ENCODE measurements at regions not wholly inside any gene's neighbourhood (a gene's known extent, or its start where the extent isn't known, plus 50 kb on each side); places are given as distances from the start of the nearest gene placed in this dataset.

DNA sequence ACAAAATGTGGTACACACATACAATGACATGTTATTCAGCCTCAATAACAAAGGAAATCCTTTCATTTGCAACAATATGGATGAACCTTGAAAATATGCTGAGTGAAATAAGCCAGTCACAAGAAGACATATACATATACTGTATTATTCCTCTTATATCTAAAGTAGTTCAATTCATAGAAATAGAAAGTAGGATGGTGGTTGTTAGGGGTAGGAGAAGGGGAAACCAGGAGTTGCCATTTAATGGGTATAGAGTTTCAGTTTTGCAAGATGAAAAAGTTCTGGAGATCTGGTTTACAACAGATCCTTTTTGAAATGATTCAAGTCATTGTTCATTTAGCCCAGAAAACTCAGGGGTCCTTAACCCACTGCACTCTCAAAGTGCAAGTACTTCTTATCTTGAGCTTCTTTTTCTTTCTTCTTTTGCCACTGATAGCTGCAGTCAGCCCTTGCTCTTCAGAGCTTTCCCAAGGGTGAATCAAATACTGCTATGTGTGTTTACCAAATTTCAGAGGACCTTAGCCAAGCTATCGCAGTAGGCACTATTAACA lies 208.0 kb upstream of the EOMES start:
- no peak overlapping the region for H3K27ac ChIP-seq
- H3K4me3 ChIP-seq, result no peak overlapping the region
- no peaks in the 10 kb centered on the region for H3K4me1 ChIP-seq
- TF ChIP-seq CTCF (IDR thresholded peaks at IDR 0.05), result no peak
- no peaks in the 10 kb centered on the region for H3K9me3 ChIP-seq
- H3K27me3 ChIP-seq, result no peaks in the 10 kb centered on the region
- no peaks in the 10 kb centered on the region for H3K36me3 ChIP-seq
- DNase-seq (no peak), ATAC-seq (no peak)
- intact Hi-C loops (cut with DNase I), result no loop called here

DNA sequence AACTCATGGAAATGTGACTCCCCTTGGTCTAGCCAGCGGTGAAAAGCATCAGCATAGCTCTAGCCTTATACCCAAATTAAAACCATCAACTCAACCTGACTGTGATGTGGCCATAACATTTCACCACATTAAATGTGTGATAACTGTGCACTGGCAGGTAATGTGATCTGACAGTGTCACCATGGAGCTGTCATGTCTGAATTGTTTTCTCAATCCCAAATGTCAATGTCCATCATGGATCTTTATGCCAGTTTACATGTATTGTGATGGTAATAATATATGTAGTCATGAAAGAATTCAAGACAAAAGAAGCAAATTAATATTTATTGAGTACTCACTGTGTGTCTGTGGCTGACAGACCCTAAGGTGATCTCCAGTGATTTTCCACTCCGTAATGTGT lies 213.4 kb upstream of the EOMES start:
- no peak for ATAC-seq
- no peak overlapping the region for H3K4me3 ChIP-seq
- H3K36me3 ChIP-seq, result no peaks in the 10 kb centered on the region
- H3K27me3 ChIP-seq, result no peaks in the 10 kb centered on the region
- no peak overlapping the region for H3K27ac ChIP-seq
- no peak for DNase-seq
- intact Hi-C loops (cut with DNase I), result no loop called here
- H3K4me1 ChIP-seq, result no peaks in the 10 kb centered on the region
- no peaks in the 10 kb centered on the region for H3K9me3 ChIP-seq
- no peak for TF ChIP-seq CTCF (IDR thresholded peaks at IDR 0.05)

DNA sequence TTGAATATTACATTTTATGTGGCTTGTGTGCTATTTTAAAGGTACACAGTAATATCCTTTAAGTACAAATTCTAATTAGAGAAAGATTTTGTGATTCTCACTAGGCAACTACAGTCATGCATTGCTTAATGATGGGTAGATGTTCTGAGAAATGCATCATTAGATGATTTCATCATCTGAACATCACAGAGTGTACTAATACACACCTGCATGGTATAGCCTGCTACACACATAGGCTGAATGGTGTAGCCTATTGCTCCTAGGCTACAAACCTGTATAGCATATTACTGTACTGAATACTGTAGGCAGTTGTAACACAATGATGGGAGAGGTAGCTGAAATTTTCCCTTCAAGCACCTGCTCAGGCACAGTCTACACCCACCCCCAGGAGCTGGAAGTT lies 217.4 kb upstream of the EOMES start:
- ATAC-seq (no peak), DNase-seq (no peak)
- H3K4me3 ChIP-seq, result no peak overlapping the region

DNA sequence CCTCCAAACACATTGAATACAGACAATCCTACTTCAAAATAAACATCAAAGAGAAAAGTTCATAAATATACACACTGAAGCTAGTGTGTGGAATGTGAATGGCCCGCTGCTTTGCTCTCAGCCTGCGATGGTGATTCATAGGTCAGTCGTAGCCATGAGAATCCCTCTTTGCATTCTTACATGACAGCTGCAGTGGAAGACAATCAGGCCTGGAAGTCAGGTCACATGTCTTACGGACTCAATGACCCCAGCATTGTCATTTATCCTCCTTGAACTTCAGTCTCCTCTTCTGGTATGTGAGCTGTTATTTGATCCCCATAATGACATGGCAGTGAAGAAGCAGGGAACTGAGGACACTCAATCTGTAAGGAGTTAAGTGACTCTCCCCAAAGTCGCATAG lies 217.8 kb upstream of the EOMES start:
- H3K36me3 ChIP-seq, result no peaks in the 10 kb centered on the region
- H3K9me3 ChIP-seq, result no peaks in the 10 kb centered on the region
- intact Hi-C loops (cut with DNase I), result no loop called here
- H3K4me3 ChIP-seq, result no peak overlapping the region
- H3K4me1 ChIP-seq, result no peaks in the 10 kb centered on the region
- H3K27ac ChIP-seq, result no peak overlapping the region
- TF ChIP-seq CTCF (IDR thresholded peaks at IDR 0.05), result no peak
- DNase-seq (no peak), ATAC-seq (no peak)
- no peaks in the 10 kb centered on the region for H3K27me3 ChIP-seq

More for the DNA sequence above, 217.4 kb upstream of the EOMES start:
- intact Hi-C loops (cut with DNase I), result no loop called here
- Histone ChIP-seq H3K9me3 (no peaks in the 10 kb centered on the region), H3K4me1 (no peaks in the 10 kb centered on the region), H3K36me3 (no peaks in the 10 kb centered on the region), H3K27ac (no peak overlapping the region), H3K27me3 (no peaks in the 10 kb centered on the region)
- TF ChIP-seq CTCF (IDR thresholded peaks at IDR 0.05), result no peak

DNA sequence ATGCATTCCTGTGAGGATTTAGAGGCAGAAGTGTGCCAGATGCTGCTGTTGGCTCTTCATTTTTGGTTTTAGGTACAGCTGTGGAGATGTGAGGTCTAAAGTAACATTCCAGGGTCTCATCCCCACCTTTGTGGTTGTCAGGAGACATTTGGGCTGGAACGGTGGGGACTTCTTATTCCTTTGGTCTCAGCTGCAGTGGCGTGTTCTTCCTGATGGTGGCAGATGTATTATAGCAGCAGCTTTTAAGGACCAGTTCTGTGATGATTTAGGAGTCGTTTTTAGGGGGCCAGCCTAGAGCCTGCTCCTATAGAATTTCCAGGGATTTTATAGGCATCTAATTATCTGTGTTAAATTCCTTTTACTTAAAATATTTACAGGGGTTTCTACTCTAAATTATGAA lies 221.0 kb upstream of the EOMES start:
- Histone ChIP-seq H3K4me1 (no peaks in the 10 kb centered on the region), H3K36me3 (no peaks in the 10 kb centered on the region), H3K4me3 (no peak overlapping the region), H3K27me3 (no peaks in the 10 kb centered on the region), H3K9me3 (no peaks in the 10 kb centered on the region), H3K27ac (no peak overlapping the region)
- peak; percentile 32 for TF ChIP-seq CTCF (IDR thresholded peaks at IDR 0.05)
- ATAC-seq (no peak), DNase-seq (no peak)
- intact Hi-C loops (cut with DNase I), result no loop called here

DNA sequence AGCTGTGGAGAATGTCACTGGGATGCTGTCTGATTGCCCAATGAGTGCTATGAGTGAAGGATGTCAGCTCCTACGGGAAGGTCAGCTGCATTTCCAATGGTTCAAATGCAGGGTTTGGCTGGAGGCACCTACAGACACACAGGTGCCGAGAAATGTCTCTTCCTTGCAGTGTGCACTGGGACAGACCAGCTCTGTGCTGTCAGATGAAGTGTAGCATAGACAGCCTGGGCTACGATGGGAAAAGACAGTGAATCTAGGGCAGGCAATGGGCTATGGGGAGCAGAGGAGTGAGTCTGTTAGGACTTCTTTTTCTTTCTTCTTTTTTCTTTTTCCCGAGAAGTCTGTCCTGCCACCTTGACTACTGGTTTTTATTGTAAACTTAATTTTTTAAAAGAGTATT lies 223.1 kb upstream of the EOMES start:
- no peaks in the 10 kb centered on the region for H3K4me1 ChIP-seq
- no peaks in the 10 kb centered on the region for H3K9me3 ChIP-seq
- DNase-seq, result no peak
- ATAC-seq, result no peak
- TF ChIP-seq CTCF (IDR thresholded peaks at IDR 0.05), result no peak
- no peaks in the 10 kb centered on the region for H3K36me3 ChIP-seq
- H3K27me3 ChIP-seq, result no peaks in the 10 kb centered on the region
- H3K4me3 ChIP-seq, result no peak overlapping the region
- H3K27ac ChIP-seq, result no peak overlapping the region
- intact Hi-C loops (cut with DNase I), result no loop called here
